SHP77 treated with DMSO at 0.1 percent for 48 hours (cell line): ENCODE measurements at regions not wholly inside any gene's neighbourhood (a gene's known extent, or its start where the extent isn't known, plus 50 kb on each side); places are given as distances from the start of the nearest gene placed in this dataset.

ENCODE experiments used
- DNase-seq: peaks from one replicate; lab custom pipeline; 2025; lab: John Stamatoyannopoulos, UW

DNA sequence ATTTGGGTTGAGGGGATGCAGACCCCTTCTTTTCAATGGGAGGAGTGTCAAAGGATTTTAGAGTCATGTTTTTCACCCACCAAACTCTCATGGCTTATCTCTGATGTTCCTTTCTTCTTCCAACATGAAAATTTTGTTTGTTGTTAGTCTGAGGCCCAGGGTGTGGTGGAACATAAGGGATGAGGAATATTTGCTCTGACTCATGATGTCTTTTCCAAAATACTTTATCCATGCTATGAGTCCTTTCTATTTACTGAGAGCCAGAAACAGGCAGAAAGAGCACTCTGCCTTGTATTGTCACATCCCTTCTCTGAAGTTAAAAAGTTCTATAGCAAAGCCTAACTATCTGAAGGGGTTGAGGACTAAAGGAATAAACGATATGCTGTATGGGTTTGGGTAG is 61.6 kb upstream of the GYPA start:
- no peak for DNase-seq

DNA sequence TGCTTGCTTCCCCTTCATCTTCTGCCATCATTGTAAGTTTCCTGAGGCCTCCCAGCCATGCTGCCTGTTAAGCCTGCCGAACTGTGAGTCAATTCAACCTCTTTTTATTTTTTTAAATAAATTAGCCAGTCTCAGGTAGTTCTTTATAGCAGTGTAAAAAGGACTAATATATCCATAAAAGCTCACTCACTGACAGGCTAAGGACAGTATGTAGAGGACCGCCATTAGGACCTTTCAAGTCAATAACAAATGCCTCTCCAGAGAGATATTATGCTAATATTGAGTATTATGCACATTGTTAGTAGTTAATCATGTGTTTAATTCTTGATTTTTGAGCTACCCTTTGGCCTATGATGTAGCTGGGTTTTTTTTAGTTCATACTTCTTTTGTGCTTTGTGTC is 62.6 kb upstream of the GYPA start:
- no peak for DNase-seq

DNA sequence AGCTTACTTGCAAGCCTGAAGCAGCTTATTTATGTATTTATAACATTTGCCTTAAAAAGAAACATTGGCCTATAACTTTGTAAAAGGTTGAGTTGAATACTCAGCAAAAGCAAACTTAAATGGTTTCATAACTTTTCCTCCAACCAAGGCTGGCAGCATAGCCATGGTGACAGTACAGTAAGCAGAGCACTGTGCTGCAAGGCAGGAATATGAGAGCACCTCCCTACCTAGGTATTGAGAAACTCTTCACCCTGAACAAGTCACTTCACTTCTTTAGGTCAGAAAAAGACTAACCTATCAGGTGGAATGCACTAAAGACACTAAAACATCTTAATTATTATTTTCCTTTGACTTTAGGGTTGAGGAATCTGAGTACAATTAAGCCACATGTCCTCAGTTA is 63.9 kb upstream of the GYPA start:
- DNase-seq, result no peak

- no peak for DNase-seq
Observed at GRCh38 chr4:144206711-144207110, 66.2 kb upstream of the GYPA start.

DNA sequence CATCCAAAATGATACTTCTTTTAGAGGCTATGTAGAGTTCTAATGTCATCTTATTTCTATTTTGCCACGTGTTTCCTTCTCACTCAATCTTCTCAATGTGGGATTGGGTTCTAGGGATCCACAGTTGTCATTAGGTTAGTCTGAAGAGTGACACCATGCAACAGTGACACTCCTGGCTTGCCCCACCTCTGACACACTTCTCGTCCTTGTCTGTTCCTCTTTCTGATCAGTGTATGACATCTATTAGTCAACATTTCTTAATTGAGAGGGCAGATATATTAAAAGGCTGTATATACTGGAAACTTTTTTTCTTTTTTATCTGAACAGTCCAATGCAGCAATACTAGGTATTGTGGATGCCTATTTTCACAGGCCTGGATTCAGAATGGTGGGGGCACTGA is 67.6 kb upstream of the GYPA start:
- no peak for DNase-seq

DNA sequence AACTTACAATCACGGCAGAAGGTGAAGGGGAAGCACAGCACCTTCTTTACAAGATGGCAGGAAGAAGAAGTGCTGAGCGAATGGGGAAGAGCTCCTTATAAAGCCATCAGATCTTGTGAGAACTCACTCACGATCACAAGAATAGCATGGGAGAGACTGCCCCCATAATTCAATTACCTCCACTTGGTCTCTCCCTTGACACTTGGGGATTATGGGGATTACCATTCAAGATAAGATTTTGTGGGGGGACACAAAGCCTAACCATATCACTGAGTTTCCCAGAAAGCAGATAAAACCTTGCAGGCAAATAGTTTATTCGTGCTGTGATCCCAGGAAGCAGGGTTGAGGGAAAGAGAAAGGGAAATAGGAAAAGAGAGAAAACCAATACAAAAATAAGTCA is 69.0 kb upstream of the GYPA start:
- DNase-seq, result no peak

DNA sequence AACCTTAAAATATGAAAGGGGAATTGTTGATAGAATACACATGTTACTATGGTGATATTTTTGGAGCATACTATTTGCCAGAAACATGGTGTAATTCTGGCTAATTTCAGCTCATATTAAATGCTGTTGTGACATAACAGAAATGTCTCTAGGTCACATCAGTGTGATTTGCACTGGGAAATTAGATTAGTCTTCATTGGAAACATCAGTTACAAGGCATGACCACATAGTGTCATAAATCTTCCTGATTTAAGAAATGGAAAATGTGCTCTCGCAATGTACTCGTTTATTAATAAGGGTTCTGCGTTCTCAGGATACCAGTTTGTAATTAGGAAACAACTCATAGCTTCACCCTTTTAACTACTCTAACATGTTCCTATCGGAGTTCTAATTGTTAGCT is 72.9 kb upstream of the GYPA start:
- DNase-seq, result no peak

- DNase-seq, result no peak
Observed at GRCh38 chr4:144223149-144223548, 82.6 kb upstream of the GYPA start.

DNA sequence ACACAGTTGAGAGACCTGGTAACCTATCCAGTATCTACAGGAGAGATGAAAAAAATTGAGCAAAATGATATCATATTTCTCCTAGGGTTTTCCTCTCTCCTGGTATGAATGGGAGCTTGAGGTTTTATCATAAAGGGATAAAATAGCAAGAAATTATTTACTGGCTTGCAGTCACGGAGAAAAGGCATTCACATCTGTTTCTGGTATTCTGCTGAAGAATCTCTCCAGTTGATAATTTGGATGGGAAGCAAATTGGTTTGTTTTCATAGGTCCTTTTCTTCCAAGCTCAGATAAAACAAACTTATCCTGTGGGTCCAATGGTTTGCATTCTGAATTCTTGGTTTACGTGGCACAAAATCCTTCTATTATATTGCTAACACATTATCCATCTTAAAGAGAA is 83.1 kb upstream of the GYPA start:
- no peak for DNase-seq

DNA sequence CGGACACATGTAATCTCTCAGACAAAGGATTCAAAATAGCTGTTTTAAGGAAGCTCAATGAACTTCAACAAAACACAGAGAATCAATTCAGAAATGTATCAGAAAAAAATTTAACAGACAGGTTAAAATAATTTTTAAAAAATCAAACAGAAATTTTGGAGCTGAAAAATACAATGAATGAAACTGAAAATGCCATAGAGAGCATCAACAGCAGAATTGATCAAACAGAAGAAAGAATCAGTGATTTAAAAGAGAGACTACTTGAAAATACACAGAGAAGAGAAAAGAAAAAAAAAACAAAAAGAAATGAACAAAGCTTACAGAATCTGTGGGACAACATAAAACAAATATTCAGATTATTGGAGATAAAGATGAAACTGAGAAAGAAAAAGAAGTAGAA is 118.8 kb upstream of the GYPA start:
- no peak for DNase-seq

DNA sequence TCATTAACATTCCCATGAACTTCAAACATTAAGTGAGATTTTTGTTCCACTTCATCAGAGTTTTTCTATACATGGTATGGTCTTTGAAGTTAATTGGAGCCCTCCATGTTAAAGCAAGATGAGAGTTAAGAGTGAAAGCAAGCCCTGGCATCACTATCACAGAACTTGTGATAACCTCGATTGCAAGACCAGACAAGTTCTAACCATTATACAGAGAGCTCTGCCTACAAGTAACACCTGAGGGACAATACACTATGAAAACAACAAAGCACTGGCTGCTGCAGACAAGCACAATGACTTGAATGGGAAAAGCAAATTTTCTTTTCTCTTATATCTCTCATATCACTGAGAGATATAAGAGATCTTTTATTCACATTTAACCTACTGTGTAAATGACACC is 126.6 kb upstream of the GYPA start:
- no peak for DNase-seq

DNA sequence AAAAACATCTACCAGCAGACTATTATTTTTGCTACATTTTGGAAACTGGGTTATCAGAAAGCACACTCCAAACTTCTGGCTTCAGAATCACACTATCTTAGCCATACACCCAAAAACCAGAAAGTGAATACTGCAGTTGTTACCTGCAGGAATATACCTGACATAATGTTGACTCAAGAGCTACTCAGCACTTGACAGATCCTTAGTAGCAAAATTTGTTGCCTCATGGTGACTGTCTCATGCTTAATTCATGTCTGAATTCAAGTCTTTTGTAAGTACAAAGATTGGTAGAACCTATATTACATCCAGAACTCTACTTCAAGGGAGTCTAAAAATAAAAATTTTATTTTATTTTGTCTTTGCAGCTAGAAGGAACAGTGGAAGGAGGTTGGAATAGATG is 140.2 kb upstream of the GYPA start:
- DNase-seq, result no peak

- DNase-seq, result no peak
Observed at GRCh38 chr4:144283526-144283925, 143.0 kb upstream of the GYPA start.

DNA sequence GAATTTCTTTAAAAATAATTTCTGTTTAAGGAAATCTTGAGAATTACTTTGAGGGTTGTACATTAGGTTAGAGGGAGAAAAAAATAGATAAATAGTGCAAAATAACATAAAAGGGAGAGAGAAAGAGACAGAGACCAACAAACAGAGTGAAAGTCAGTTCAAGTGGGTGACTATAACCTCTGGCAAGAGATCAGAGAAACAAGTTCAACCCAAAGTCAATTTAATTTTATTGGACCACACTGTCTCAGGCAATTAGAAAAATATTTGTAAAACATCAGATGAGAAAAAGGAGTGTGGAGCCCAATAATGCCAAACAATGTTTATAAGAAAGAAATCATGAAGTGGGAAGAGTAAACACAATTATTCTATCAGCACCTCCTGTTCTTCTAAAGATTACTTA is 143.5 kb upstream of the GYPA start:
- no peak for DNase-seq

- no peak for DNase-seq
Observed at GRCh38 chr4:144288011-144288903, 147.7 kb upstream of the GYPA start.

- no peak for DNase-seq
Observed at GRCh38 chr4:144289667-144290428, 149.3 kb upstream of the GYPA start.

- no peak for DNase-seq
Observed at GRCh38 chr4:144291164-144291563, 150.6 kb upstream of the GYPA start.

- no peak for DNase-seq
Observed at GRCh38 chr4:144294211-144294610, 153.7 kb upstream of the GYPA start.

DNA sequence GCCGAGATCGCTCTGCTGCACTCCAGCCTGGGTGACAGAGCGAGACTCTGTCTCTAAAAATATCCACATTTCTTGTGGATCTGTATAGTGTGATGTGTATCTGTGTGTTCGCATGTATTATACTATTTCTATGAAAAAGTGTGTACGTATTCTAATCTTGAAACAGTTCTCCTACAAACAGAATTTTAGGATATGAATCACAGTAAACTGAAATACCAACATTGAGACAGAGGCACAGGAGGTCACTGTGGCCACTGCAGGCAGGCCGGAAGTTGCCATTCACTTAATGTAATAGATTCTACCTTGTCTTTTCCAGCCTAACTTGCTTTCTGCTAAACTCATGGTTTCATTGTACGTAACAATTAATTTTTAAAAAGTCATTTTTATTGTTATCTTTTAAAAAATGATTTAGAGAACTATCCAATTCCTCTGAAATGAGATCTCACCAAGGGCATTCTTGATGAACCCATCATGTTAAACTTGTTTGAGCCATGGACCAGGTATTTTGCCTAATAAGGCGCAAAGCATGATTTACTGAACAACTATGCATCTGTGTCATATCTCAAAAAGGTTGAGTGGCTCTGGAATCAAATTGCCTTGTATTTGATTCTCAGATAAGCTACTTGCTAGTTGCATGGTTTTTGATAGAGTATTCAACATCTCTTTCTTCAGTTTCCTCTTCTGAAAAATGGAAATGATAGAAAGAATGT is 154.9 kb upstream of the GYPA start:
- no peak for DNase-seq

DNA sequence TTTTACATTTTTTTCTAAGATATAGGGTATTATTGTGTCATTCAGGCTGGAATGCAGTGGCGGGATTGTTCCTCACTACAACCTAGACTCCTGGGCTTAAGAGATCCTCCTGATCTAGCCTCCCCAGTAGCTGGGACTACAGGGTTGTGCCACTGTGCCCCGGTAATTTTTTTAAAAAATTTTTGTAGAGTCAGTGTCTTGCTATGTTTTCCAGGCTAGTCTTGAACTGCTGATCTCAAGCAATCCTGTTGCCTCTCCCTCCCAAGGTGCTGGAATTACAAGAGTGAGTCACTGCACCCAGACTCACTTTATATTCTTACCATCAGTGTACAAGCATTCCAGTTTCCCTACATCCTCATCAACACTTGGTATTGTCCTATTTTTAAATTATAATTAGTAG is 156.4 kb upstream of the GYPA start:
- no peak for DNase-seq

DNA sequence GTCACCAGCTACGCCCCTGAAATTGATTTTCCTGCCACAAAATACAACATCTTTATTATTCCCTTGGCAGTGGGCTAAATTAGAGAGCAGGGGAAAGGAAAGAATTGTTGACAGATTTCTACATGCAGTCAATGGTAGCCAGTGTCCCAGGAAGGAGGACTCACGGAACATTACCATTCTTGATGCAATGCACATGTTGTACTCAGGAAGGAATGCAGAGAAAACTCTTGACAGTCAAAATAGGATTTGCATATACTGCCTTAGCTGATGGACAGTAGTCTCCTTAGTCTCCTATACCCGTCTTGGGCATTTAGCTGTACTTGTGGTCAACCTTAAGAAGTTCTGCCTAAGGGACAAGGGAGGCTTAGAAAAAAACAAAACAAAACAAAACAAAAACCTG is 158.0 kb upstream of the GYPA start:
- no peak for DNase-seq

DNA sequence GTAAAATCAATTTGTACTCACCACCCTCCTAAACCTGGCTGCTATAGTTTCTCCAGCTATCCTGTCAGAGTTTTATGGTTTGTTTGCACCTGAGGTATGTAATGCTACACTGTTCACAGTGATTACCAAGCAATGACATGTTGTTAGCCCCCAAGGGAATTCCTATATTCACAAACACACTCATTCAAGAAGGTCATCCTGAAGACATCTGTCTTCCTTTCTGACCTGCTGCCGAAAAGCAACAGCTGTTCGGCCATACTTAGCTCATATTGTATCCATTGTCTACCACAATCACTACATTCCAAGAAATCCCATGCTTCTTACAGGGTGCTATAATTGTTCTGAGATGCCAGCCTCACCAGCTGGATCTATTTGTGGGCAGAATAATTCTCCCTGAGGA is 160.1 kb upstream of the GYPA start:
- no peak for DNase-seq
